CD14-positive monocyte (primary cell): ENCODE measurements at regions not wholly inside any gene's neighbourhood (a gene's known extent, or its start where the extent isn't known, plus 50 kb on each side); places are given as distances from the start of the nearest gene placed in this dataset.
"Not testable (repeated sequence)": the region's sequence is repeated elsewhere in the genome, so short reads cannot be mapped to it uniquely, and the experiment has no call there.

ENCODE experiments used
- DNase-seq, 3 donors: peaks; one replicate each; pipeline ENCODE4 v3.0.0-alpha.2; 2011 to 2022
- H2AFZ ChIP-seq: 2 replicates; pipeline ENCODE4 v1.6.0; 2012; ENCODE audit warnings: mild to moderate bottlenecking, low read depth, low read length, inconsistent platforms; ENCODE audit not compliant: insufficient read depth, poor library complexity, severe bottlenecking
- H3K27ac ChIP-seq, 2 donors: 1 replicate in 1 of 2; 2 replicates in 1 of 2; pipeline ENCODE4 v1.5.1; 2012 to 2013; ENCODE audit warnings: low read length in 2 of 2, control low read depth in 1 of 2, inconsistent platforms in 1 of 2, low read depth in 1 of 2, mild to moderate bottlenecking in 1 of 2
- H3K27me3 ChIP-seq, 2 donors: one replicate each; pipeline versions ENCODE4 v1.6.0 to v1.6.1; 2011 to 2013; ENCODE audit warnings: low read length in 2 of 2; ENCODE audit not compliant: control insufficient read depth in 2 of 2, insufficient read depth in 2 of 2
- H3K36me3 ChIP-seq, 2 donors: replicated peaks in 1 of 2; 1 replicate in 1 of 2; 2 replicates in 1 of 2; pipeline versions ENCODE4 v1.5.1 to v1.6.1; 2012 to 2013; ENCODE audit warnings: low read length in 2 of 2, control low read depth in 1 of 2, inconsistent platforms in 1 of 2, mild to moderate bottlenecking in 1 of 2; ENCODE audit not compliant: insufficient read depth in 2 of 2, control insufficient read depth in 1 of 2
- H3K4me1 ChIP-seq, 2 donors: 1 replicate in 1 of 2; 2 replicates in 1 of 2; pipeline versions ENCODE4 v1.5.1 to v1.6.1; 2012 to 2013; ENCODE audit warnings: low read length in 2 of 2, control low read depth in 1 of 2, inconsistent platforms in 1 of 2, mild to moderate bottlenecking in 1 of 2, moderate library complexity in 1 of 2; ENCODE audit not compliant: insufficient read depth in 2 of 2, control insufficient read depth in 1 of 2
- H3K4me2 ChIP-seq: replicated peaks from 2 replicates; pipeline ENCODE3; 2012; ENCODE audit warnings: low read length, moderate library complexity, mild to moderate bottlenecking; ENCODE audit not compliant: poor library complexity, severe bottlenecking; ENCODE audit errors: extremely low read depth
- H3K4me3 ChIP-seq, 3 experiments: fragments of 200-600 bp in 1 of 3; sonication (generic) in 1 of 3; replicated peaks in 1 of 3; 1 replicate in 2 of 3; 2 replicates in 1 of 3; pipeline ENCODE4 v1.5.1; 2011 to 2013; ENCODE audit warnings: low read length in 3 of 3, mild to moderate bottlenecking in 3 of 3, control low read depth in 2 of 3, low read depth in 2 of 3, inconsistent platforms in 1 of 3, moderate library complexity in 1 of 3
- H3K79me2 ChIP-seq: 2 replicates; pipeline ENCODE4 v1.6.0; 2012; ENCODE audit warnings: mild to moderate bottlenecking, control low read depth, inconsistent platforms, low read length, moderate library complexity; ENCODE audit not compliant: insufficient read depth
- H3K9ac ChIP-seq: 2 replicates; pipeline ENCODE4 v1.6.0; 2017; ENCODE audit warnings: low read length, mild to moderate bottlenecking; ENCODE audit not compliant: insufficient read depth, poor library complexity, severe bottlenecking
- H3K9me3 ChIP-seq, 2 donors: replicated peaks in 1 of 2; 1 replicate in 1 of 2; 2 replicates in 1 of 2; pipeline versions ENCODE4 v1.5.1 to v1.6.1; 2012 to 2013; ENCODE audit warnings: low read length in 2 of 2, control low read depth in 1 of 2; ENCODE audit not compliant: control insufficient read depth in 1 of 2, insufficient read depth in 1 of 2
- H4K20me1 ChIP-seq: 2 replicates; pipeline ENCODE4 v1.6.0; 2012; ENCODE audit warnings: mild to moderate bottlenecking, low read length, control low read depth, moderate library complexity; ENCODE audit not compliant: insufficient read depth
- H3K27ac Mint-ChIP-seq, 7 donors: one replicate each; pipeline ENCODE4 v1.8.0; 2020; ENCODE audit warnings: mild to moderate bottlenecking in 7 of 7, mixed read lengths in 7 of 7, moderate library complexity in 6 of 7, inconsistent platforms in 2 of 7
- H3K27me3 Mint-ChIP-seq, 3 donors: one replicate each; pipeline ENCODE4 v1.8.0; 2021 to 2022; ENCODE audit warnings: low read depth in 3 of 3, mild to moderate bottlenecking in 3 of 3, mixed read lengths in 3 of 3, moderate library complexity in 3 of 3, inconsistent platforms in 1 of 3
- H3K36me3 Mint-ChIP-seq, 2 donors: one replicate each; pipeline ENCODE4 v1.8.0; 2020; ENCODE audit warnings: mixed read lengths in 2 of 2, inconsistent platforms in 1 of 2, mild to moderate bottlenecking in 1 of 2
- H3K4me1 Mint-ChIP-seq: one replicate; pipeline ENCODE4 v1.8.0; 2020; ENCODE audit warnings: mild to moderate bottlenecking, mixed read lengths
- H3K4me3 Mint-ChIP-seq, 2 donors: one replicate each; pipeline ENCODE4 v1.8.0; 2020; ENCODE audit warnings: mild to moderate bottlenecking in 2 of 2, mixed read lengths in 2 of 2, moderate library complexity in 1 of 2
- H3K9me3 Mint-ChIP-seq, 7 donors: one replicate each; pipeline ENCODE4 v1.8.0; 2020 to 2022; ENCODE audit warnings: mixed read lengths in 7 of 7, mild to moderate bottlenecking in 6 of 7, moderate library complexity in 6 of 7, inconsistent platforms in 2 of 7
- CTCF ChIP-seq: fragments of 200-600 bp; IDR thresholded peaks from one replicate; pipeline ENCODE4 v1.8.0; 2022; ENCODE audit warnings: antibody characterized with exemption, mild to moderate bottlenecking
- WGBS: methylation state at CpG from one replicate; pipeline ENCODE4 v1.1.5; 2013; ENCODE audit warnings: missing lambda C conversion rate; ENCODE audit not compliant: insufficient coverage; 5-methylcytosine and 5-hydroxymethylcytosine counted together
- intact Hi-C, 2 donors: fragments of 100-400 bp; cut with micrococcal nuclease; formaldehyde crosslinking; loops; one replicate each; pipeline versions ENCODE4 v1.15.0 to v1.15.1; 2023

GRCh38 chr7:56375173-56375572, 259.0 kb upstream of the NUPR2 start:
- Histone ChIP-seq H3K9me3 (peaks cover 17 to 32% of the 10 kb centered on the region in 2 donors), H3K27me3 (no peaks in the 10 kb centered on the region), H3K79me2 (no peaks in the 10 kb centered on the region), H4K20me1 (no peaks in the 10 kb centered on the region), H3K9ac (no peak overlapping the region), H3K27ac (no peak overlapping the region), H3K4me3 (no peak overlapping the region), H2AFZ (no peak overlapping the region), H3K4me2 (no peak overlapping the region), H3K36me3 (no peaks in the 10 kb centered on the region), H3K4me1 (no peaks in the 10 kb centered on the region)
- no peak for DNase-seq
- Mint-ChIP-seq H3K4me3 (no peak overlapping the region), H3K4me1 (no peaks in the 10 kb centered on the region), H3K27me3 (no peaks in the 10 kb centered on the region), H3K9me3 (peaks cover 17 to 37% (median 23%) of the 10 kb centered on the region in 7 donors), H3K27ac (peak overlapping the region in 1 of 7 donors; percentile 28), H3K36me3 (no peaks in the 10 kb centered on the region)
- no peak for TF ChIP-seq CTCF
- WGBS: 86% methylated on average over 18 of the region's 18 CpGs
- intact Hi-C loops: no loop called here

DNA sequence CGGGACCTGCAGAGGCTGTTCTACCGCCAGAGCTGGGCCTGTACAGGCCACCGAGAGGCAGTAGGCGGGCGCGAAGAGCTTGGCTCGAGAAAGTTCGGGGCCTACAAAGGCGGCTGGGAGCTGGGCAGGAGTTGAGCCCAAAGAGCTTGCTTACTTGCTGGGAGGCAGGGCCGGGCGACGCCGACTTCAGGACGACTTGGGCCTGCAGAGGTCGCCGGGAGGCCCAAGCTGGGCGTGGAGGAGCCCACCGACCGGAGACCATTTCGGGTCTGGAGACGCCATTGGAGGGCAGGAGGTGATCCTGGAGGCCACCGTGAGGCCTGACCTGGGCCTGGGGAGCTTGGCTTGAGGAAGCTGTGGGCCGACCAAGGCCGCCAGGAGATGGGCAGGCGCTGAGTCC, 258.4 kb upstream of the NUPR2 start:
- H3K27ac ChIP-seq, H3K4me2 ChIP-seq, H3K9ac ChIP-seq, H4K20me1 ChIP-seq, intact Hi-C loops, H3K27ac Mint-ChIP-seq, DNase-seq, H3K4me1 ChIP-seq, H2AFZ ChIP-seq, H3K27me3 Mint-ChIP-seq, H3K36me3 Mint-ChIP-seq, H3K79me2 ChIP-seq, H3K36me3 ChIP-seq, H3K4me3 ChIP-seq, H3K27me3 ChIP-seq, H3K4me1 Mint-ChIP-seq, H3K4me3 Mint-ChIP-seq: not testable (repeated sequence)
- 97% methylated on average over 12 of the region's 25 CpGs for WGBS
- peaks cover 17 to 38% of the 10 kb centered on the region in 2 donors for H3K9me3 ChIP-seq
- H3K9me3 Mint-ChIP-seq: peaks cover 17 to 37% (median 24%) of the 10 kb centered on the region in 7 donors

DNA sequence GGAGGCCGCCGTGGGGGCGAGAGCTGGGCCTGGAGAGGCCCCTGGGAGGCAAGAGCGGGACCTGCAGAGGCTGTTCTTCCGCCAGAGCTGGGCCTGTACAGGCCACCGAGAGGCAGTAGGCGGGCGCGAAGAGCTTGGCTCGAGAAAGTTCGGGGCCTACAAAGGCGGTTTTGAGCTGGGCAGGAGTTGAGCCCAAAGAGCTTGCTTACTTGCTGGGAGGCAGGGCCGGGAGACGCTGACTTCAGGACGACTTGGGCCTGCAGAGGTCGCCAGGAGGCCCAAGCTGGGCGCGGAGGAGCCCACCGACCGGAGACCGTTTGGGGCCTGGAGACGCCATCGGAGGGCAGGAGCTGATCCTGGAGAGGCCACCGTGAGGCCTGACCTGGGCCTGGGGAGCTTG, 257.1 kb upstream of the NUPR2 start:
- not testable (repeated sequence) for H3K4me1 Mint-ChIP-seq, H3K27ac ChIP-seq
- 97% methylated on average over 5 of the region's 24 CpGs for whole genome bisulfite sequencing

DNA sequence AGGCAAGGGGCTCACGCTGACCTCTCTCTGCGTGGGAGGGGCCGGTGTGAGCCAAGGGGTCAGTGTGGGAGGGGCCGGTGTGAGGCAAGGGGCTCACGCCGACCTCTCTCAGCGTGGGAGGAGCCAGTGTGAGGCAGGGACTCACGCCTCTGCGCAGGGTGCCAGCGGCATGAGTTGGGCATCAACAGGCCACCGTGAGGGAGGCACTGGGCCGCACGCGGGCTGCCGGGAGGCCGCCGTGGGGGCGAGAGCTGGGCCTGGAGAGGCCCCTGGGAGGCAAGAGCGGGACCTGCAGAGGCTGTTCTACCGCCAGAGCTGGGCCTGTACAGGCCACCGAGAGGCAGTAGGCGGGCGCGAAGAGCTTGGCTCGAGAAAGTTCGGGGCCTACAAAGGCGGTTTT, 255.6 kb upstream of the NUPR2 start:
- H3K4me1 Mint-ChIP-seq, H3K27me3 Mint-ChIP-seq, H3K4me3 Mint-ChIP-seq, H3K4me2 ChIP-seq, H3K79me2 ChIP-seq, H3K27me3 ChIP-seq, H3K27ac ChIP-seq, intact Hi-C loops, H4K20me1 ChIP-seq, H3K4me1 ChIP-seq, H3K36me3 Mint-ChIP-seq, H3K36me3 ChIP-seq, H2AFZ ChIP-seq, H3K27ac Mint-ChIP-seq, H3K9ac ChIP-seq, H3K4me3 ChIP-seq, DNase-seq: not testable (repeated sequence)
- H3K9me3 Mint-ChIP-seq: peaks cover 30 to 51% (median 35%) of the 10 kb centered on the region in 7 donors
- WGBS: 97% methylated on average over 11 of the region's 27 CpGs
- peaks cover 27 to 62% of the 10 kb centered on the region in 2 donors for H3K9me3 ChIP-seq

More for the DNA sequence above, 257.1 kb upstream of the NUPR2 start:
- H3K9ac ChIP-seq, H4K20me1 ChIP-seq, H3K4me3 Mint-ChIP-seq, H3K36me3 Mint-ChIP-seq, H3K79me2 ChIP-seq, H3K27me3 ChIP-seq, H3K4me3 ChIP-seq, H3K36me3 ChIP-seq, H3K4me1 ChIP-seq, H3K4me2 ChIP-seq, H3K27ac Mint-ChIP-seq, H3K27me3 Mint-ChIP-seq, intact Hi-C loops, H2AFZ ChIP-seq: not testable (repeated sequence)
- DNase-seq: peak in 2 of 3 donors; percentile 19 to 42
- peaks cover 23 to 37% (median 29%) of the 10 kb centered on the region in 7 donors for H3K9me3 Mint-ChIP-seq
- peaks cover 18 to 51% of the 10 kb centered on the region in 2 donors for H3K9me3 ChIP-seq
